ENCODE measurements at regions not wholly inside any gene's neighbourhood (a gene's known extent, or its start where the extent isn't known, plus 50 kb on each side); places are given as distances from the start of the nearest gene placed in this dataset.

GRCh38 chr6:1208876-1209275 is 103.0 kb upstream of the FOXQ1 start:
- no peaks in the 10 kb centered on the region for H4K20me1 ChIP-seq (ENCODE audit: insufficient read depth, low read length)
- no peaks in the 10 kb centered on the region for H3K36me3 ChIP-seq (replicated peaks; ENCODE audit: low read depth, low read length)
- no peak overlapping the region for H3K27ac ChIP-seq (ENCODE audit: low read length)
- H3K9ac ChIP-seq (ENCODE audit: low read length) = no peak overlapping the region
- TF ChIP-seq EZH2phosphoT487 (IDR thresholded peaks at IDR 0.05; ENCODE audit: low read depth) (no peak), CTCF (IDR thresholded peaks at IDR 0.05; ENCODE audit: low read depth, low read length) (no peak)
- no peak overlapping the region for H3K4me2 ChIP-seq (ENCODE audit: low read length)
- H3K4me1 ChIP-seq (ENCODE audit: low read length) = no peaks in the 10 kb centered on the region
- H2AFZ ChIP-seq (ENCODE audit: low read depth, low read length) = no peak overlapping the region
- no peaks in the 10 kb centered on the region; the same call in 1 of the 2 replicates for H3K27me3 ChIP-seq (ENCODE audit: low read depth, low read length)
- H3K79me2 ChIP-seq (ENCODE audit: low read length) = no peaks in the 10 kb centered on the region
- no peak overlapping the region for H3K4me3 ChIP-seq (ENCODE audit: low read length)
- no peaks in the 10 kb centered on the region for H3K9me3 ChIP-seq (ENCODE audit: insufficient read depth, low read length)

GRCh38 chr6:1203546-1203945 is 108.4 kb upstream of the FOXQ1 start:
- H3K4me1 ChIP-seq (ENCODE audit: low read length) = no peaks in the 10 kb centered on the region
- H3K4me2 ChIP-seq (ENCODE audit: low read length) = no peak overlapping the region
- no peak overlapping the region for H3K4me3 ChIP-seq (ENCODE audit: low read length)
- no peaks in the 10 kb centered on the region for H3K9me3 ChIP-seq (ENCODE audit: insufficient read depth, low read length)
- TF ChIP-seq CTCF (IDR thresholded peaks at IDR 0.05; ENCODE audit: low read depth, low read length) (no peak), EZH2phosphoT487 (IDR thresholded peaks at IDR 0.05; ENCODE audit: low read depth) (no peak)
- H2AFZ ChIP-seq (ENCODE audit: low read depth, low read length) = no peak overlapping the region
- no peaks in the 10 kb centered on the region for H3K27me3 ChIP-seq (ENCODE audit: low read depth, low read length)
- H4K20me1 ChIP-seq (ENCODE audit: insufficient read depth, low read length) = no peaks in the 10 kb centered on the region
- H3K79me2 ChIP-seq (ENCODE audit: low read length) = no peaks in the 10 kb centered on the region
- no peak overlapping the region for H3K9ac ChIP-seq (ENCODE audit: low read length)
- H3K27ac ChIP-seq (ENCODE audit: low read length) = no peak overlapping the region
- H3K36me3 ChIP-seq (replicated peaks; ENCODE audit: low read depth, low read length) = no peaks in the 10 kb centered on the region

- TF ChIP-seq CTCF (IDR thresholded peaks at IDR 0.05; ENCODE audit: low read depth, low read length) = no peak
- no peaks in the 10 kb centered on the region for H3K79me2 ChIP-seq (ENCODE audit: low read length)
- no peaks in the 10 kb centered on the region for H3K4me1 ChIP-seq (ENCODE audit: low read length)
- no peak overlapping the region for H3K4me2 ChIP-seq (ENCODE audit: low read length)
- H3K27me3 ChIP-seq (ENCODE audit: low read depth, low read length) = no peaks in the 10 kb centered on the region
- H2AFZ ChIP-seq (ENCODE audit: low read depth, low read length) = no peak overlapping the region
- no peaks in the 10 kb centered on the region for H4K20me1 ChIP-seq (ENCODE audit: insufficient read depth, low read length)
- no peak overlapping the region for H3K27ac ChIP-seq (ENCODE audit: low read length)
- no peak overlapping the region for H3K9ac ChIP-seq (ENCODE audit: low read length)
- no peak overlapping the region for H3K4me3 ChIP-seq (ENCODE audit: low read length)
- H3K9me3 ChIP-seq (ENCODE audit: insufficient read depth, low read length) = no peaks in the 10 kb centered on the region
- no peaks in the 10 kb centered on the region for H3K36me3 ChIP-seq (replicated peaks; ENCODE audit: low read depth, low read length)
Observed at GRCh38 chr6:1202201-1202600, 109.7 kb upstream of the FOXQ1 start.

- H4K20me1 ChIP-seq (ENCODE audit: insufficient read depth, low read length) = no peaks in the 10 kb centered on the region
- H3K9ac ChIP-seq (ENCODE audit: low read length) = no peak overlapping the region
- no peaks in the 10 kb centered on the region for H3K27me3 ChIP-seq (ENCODE audit: low read depth, low read length)
- no peak overlapping the region for H3K4me3 ChIP-seq (ENCODE audit: low read length)
- H3K4me1 ChIP-seq (ENCODE audit: low read length) = no peaks in the 10 kb centered on the region
- H3K9me3 ChIP-seq (ENCODE audit: insufficient read depth, low read length) = no peaks in the 10 kb centered on the region
- no peak overlapping the region for H2AFZ ChIP-seq (ENCODE audit: low read depth, low read length)
- H3K4me2 ChIP-seq (ENCODE audit: low read length) = no peak overlapping the region
- no peak for TF ChIP-seq CTCF (IDR thresholded peaks at IDR 0.05; ENCODE audit: low read depth, low read length)
- TF ChIP-seq EZH2phosphoT487 (IDR thresholded peaks at IDR 0.05; ENCODE audit: low read depth) = no peak
- H3K79me2 ChIP-seq (ENCODE audit: low read length) = no peaks in the 10 kb centered on the region
- H3K27ac ChIP-seq (ENCODE audit: low read length) = no peak overlapping the region
- no peaks in the 10 kb centered on the region for H3K36me3 ChIP-seq (replicated peaks; ENCODE audit: low read depth, low read length)
Observed at GRCh38 chr6:1201547-1202200, 110.2 kb upstream of the FOXQ1 start.
